Neutrophil (primary cell): ENCODE measurements at regions not wholly inside any gene's neighbourhood (a gene's known extent, or its start where the extent isn't known, plus 50 kb on each side); places are given as distances from the start of the nearest gene placed in this dataset.

Experiments used
- H3K27ac ChIP-seq: fragments of 200-600 bp; sonication (generic); 2 replicates; pipeline ENCODE4 v1.5.1; 2016; ENCODE audit warnings: mild to moderate bottlenecking, moderate library complexity
- H3K27me3 ChIP-seq: fragments of 200-600 bp; sonication (generic); 2 replicates; pipeline ENCODE4 v1.6.0; 2016; ENCODE audit warnings: mild to moderate bottlenecking
- H3K36me3 ChIP-seq: fragments of 200-600 bp; sonication (generic); 2 replicates; pipeline ENCODE4 v1.5.1; 2017
- H3K4me1 ChIP-seq, 2 experiments: fragments of 200-600 bp in 1 of 2; sonication (generic) in 1 of 2; 1 replicate in 1 of 2; 2 replicates in 1 of 2; pipeline versions ENCODE4 v1.5.1 to v1.6.1; 2013 to 2016; ENCODE audit warnings: low read depth in 1 of 2, low read length in 1 of 2, mild to moderate bottlenecking in 1 of 2, moderate library complexity in 1 of 2; ENCODE audit not compliant: control insufficient read depth in 1 of 2, insufficient read depth in 1 of 2
- H3K4me3 ChIP-seq, 2 experiments: fragments of 200-600 bp in 1 of 2; sonication (generic) in 1 of 2; 1 replicate in 1 of 2; 2 replicates in 1 of 2; pipeline ENCODE4 v1.5.1; 2013 to 2016; ENCODE audit warnings: low read depth in 1 of 2, low read length in 1 of 2, mild to moderate bottlenecking in 1 of 2, moderate library complexity in 1 of 2
- H3K9me3 ChIP-seq: fragments of 200-600 bp; sonication (generic); 2 replicates; pipeline ENCODE4 v1.5.1; 2016
- TF ChIP-seq, protein P1 (sequence below): fragments of 200-600 bp; sonication (generic); IDR thresholded peaks from 2 replicates; pipeline ENCODE4 v1.5.1; 2016; ENCODE audit warnings: antibody characterized with exemption

GRCh38 chr1:194279975-194280374 lies 1093.6 kb upstream of the B3GALT2 start:
- H3K27me3 ChIP-seq: no peaks in the 10 kb centered on the region
- TF ChIP-seq, protein P1, sequence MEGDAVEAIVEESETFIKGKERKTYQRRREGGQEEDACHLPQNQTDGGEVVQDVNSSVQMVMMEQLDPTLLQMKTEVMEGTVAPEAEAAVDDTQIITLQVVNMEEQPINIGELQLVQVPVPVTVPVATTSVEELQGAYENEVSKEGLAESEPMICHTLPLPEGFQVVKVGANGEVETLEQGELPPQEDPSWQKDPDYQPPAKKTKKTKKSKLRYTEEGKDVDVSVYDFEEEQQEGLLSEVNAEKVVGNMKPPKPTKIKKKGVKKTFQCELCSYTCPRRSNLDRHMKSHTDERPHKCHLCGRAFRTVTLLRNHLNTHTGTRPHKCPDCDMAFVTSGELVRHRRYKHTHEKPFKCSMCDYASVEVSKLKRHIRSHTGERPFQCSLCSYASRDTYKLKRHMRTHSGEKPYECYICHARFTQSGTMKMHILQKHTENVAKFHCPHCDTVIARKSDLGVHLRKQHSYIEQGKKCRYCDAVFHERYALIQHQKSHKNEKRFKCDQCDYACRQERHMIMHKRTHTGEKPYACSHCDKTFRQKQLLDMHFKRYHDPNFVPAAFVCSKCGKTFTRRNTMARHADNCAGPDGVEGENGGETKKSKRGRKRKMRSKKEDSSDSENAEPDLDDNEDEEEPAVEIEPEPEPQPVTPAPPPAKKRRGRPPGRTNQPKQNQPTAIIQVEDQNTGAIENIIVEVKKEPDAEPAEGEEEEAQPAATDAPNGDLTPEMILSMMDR: no peak
- no peak overlapping the region for H3K4me3 ChIP-seq
- H3K36me3 ChIP-seq: no peaks in the 10 kb centered on the region
- H3K9me3 ChIP-seq: no peaks in the 10 kb centered on the region
- H3K27ac ChIP-seq: no peak overlapping the region
- H3K4me1 ChIP-seq: no peaks in the 10 kb centered on the region

GRCh38 chr1:194277927-194278326 lies 1091.5 kb upstream of the B3GALT2 start:
- TF ChIP-seq, protein P1: no peak
- no peak overlapping the region for H3K4me3 ChIP-seq
- H3K36me3 ChIP-seq: no peaks in the 10 kb centered on the region

DNA sequence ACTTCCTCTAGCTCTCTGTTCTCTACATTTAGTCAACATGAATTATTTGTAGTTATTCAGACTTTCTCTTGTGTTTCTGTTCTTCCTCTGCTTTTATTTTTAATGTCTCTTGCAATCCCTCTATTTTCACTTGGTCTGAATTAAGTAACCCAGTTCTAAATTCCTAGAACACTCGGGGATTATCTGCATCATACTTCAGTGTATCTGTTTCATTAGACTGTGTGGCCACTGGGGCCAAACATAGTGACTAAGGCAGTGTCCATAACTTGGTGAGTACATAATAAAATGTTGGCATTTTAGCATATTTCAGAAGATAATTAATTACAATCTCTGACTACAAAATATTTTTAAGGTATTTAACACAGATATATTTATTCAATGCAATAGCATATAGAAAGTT lies 1087.2 kb upstream of the B3GALT2 start:
- Histone ChIP-seq H3K4me3 (no peak overlapping the region), H3K27ac (no peak overlapping the region), H3K4me1 (no peaks in the 10 kb centered on the region), H3K27me3 (no peaks in the 10 kb centered on the region), H3K9me3 (no peaks in the 10 kb centered on the region), H3K36me3 (no peaks in the 10 kb centered on the region)
- TF ChIP-seq, protein P1: no peak

More at GRCh38 chr1:194277927-194278326, 1091.5 kb upstream of the B3GALT2 start:
- Histone ChIP-seq H3K27me3 (no peaks in the 10 kb centered on the region), H3K4me1 (no peaks in the 10 kb centered on the region), H3K27ac (no peak overlapping the region), H3K9me3 (no peaks in the 10 kb centered on the region)

DNA sequence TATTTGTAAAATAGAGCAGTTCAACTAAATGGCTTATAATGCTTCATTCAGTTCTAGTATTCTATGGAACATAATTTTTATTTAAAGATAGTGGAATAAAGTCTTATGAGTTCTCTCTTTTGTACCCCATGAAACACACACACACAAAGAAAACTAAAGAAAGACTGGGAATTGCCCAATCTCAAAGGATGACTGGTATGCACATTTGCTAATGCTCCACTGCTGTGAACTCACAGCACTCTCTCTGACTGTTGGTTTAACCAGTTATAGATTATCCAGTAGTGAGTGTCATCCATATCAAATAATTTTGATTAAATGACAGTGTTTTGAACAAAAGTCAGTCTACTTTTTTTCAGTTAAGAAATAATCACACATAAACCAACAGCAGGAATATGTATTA lies 1082.4 kb upstream of the B3GALT2 start:
- Histone ChIP-seq H3K4me3 (no peak overlapping the region), H3K36me3 (no peaks in the 10 kb centered on the region), H3K27me3 (no peaks in the 10 kb centered on the region), H3K9me3 (no peaks in the 10 kb centered on the region), H3K27ac (no peak overlapping the region), H3K4me1 (no peaks in the 10 kb centered on the region)
- TF ChIP-seq, protein P1: no peak

GRCh38 chr1:194267021-194267420 lies 1080.6 kb upstream of the B3GALT2 start:
- H3K4me3 ChIP-seq: no peak overlapping the region
- no peaks in the 10 kb centered on the region for H3K4me1 ChIP-seq
- no peaks in the 10 kb centered on the region for H3K9me3 ChIP-seq
- no peak overlapping the region for H3K27ac ChIP-seq
- H3K27me3 ChIP-seq: no peaks in the 10 kb centered on the region
- H3K36me3 ChIP-seq: no peaks in the 10 kb centered on the region
- TF ChIP-seq, protein P1: no peak

DNA sequence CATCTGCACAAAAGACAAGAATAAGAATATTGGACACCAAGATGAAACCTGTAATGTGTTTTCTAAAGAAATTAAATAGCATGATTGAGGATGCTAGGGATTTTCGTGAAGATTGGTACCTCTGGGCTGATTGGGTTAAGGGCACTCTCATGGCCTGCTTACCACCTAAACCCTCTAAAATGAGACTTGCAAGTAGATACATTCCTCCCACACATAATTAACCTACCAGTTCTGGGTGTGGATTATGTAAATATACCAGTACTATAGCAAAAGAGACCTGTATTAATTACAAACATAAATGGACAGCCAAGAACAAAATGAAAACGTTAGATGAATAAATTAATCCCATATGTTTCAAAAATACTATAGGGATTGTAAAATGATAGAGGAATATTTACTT lies 1069.6 kb upstream of the B3GALT2 start:
- no peaks in the 10 kb centered on the region for H3K27me3 ChIP-seq
- no peaks in the 10 kb centered on the region for H3K4me1 ChIP-seq
- H3K9me3 ChIP-seq: no peaks in the 10 kb centered on the region
- H3K36me3 ChIP-seq: no peaks in the 10 kb centered on the region
- TF ChIP-seq, protein P1: no peak
- no peak overlapping the region for H3K27ac ChIP-seq
- no peak overlapping the region for H3K4me3 ChIP-seq
